ENCODE measurements at regions not wholly inside any gene's neighbourhood (a gene's known extent, or its start where the extent isn't known, plus 50 kb on each side); places are given as distances from the start of the nearest gene placed in this dataset.
"Not testable (repeated sequence)": the region's sequence is repeated elsewhere in the genome, so short reads cannot be mapped to it uniquely, and the experiment has no call there.

- no peak for DNase-seq (ENCODE audit: low read depth, low spot score)
- CTCF ChIA-PET = no interaction called here
- H3K4me3 ChIP-seq (ENCODE audit: low read depth, low read length) = no peak overlapping the region
Measured at GRCh38 chrX:47723083-47723482, 64.1 kb upstream of the UXT start.

GRCh38 chrX:47722260-47722659, 63.3 kb upstream of the UXT start:
- DNase-seq (ENCODE audit: low read depth, low spot score) = no peak
- no peak for TF ChIP-seq CTCF (IDR thresholded peaks at IDR 0.05; ENCODE audit: insufficient read depth, low read length, missing control alignments)
- POLR2A ChIA-PET = no interaction called here
- no peak overlapping the region for H3K4me3 ChIP-seq (ENCODE audit: low read depth, low read length)
- CTCF ChIA-PET = no interaction called here

More at GRCh38 chrX:47723083-47723482, 64.1 kb upstream of the UXT start:
- no peak for TF ChIP-seq CTCF (IDR thresholded peaks at IDR 0.05; ENCODE audit: insufficient read depth, low read length, missing control alignments)
- POLR2A ChIA-PET = no interaction called here

- DNase-seq (ENCODE audit: low read depth, low spot score); H3K4me3 ChIP-seq (ENCODE audit: low read depth, low read length); CTCF ChIA-PET; POLR2A ChIA-PET: not testable (repeated sequence)
Measured at GRCh38 chrX:47715078-47715477, 56.1 kb upstream of the UXT start.

- DNase-seq (ENCODE audit: low read depth, low spot score); POLR2A ChIA-PET; H3K4me3 ChIP-seq (ENCODE audit: low read depth, low read length); CTCF ChIA-PET: not testable (repeated sequence)
Measured at GRCh38 chrX:47712675-47713074, 53.7 kb upstream of the UXT start.

- DNase-seq (ENCODE audit: low read depth, low spot score) = no peak
Measured at GRCh38 chrX:47710252-47710651, 51.3 kb upstream of the UXT start.

More at GRCh38 chrX:47710252-47710651, 51.3 kb upstream of the UXT start:
- ChIA-PET CTCF (no interaction called here), POLR2A (no interaction called here)
- no peak overlapping the region for H3K4me3 ChIP-seq (ENCODE audit: low read depth, low read length)
- no peak for TF ChIP-seq CTCF (IDR thresholded peaks at IDR 0.05; ENCODE audit: insufficient read depth, low read length, missing control alignments)
